Naive thymus-derived CD4-positive, alpha-beta T cell (primary cell): ENCODE measurements at regions not wholly inside any gene's neighbourhood (a gene's known extent, or its start where the extent isn't known, plus 50 kb on each side); places are given as distances from the start of the nearest gene placed in this dataset.
A peak's percentile ranks its signal among the peaks of the same experiment; 100 is the strongest.

Source experiments
- ATAC-seq: fragments of 150-1000 bp; cut with Tn5 transposase; 2 replicates; pipeline ENCODE4 v1.10.0; 2021; ENCODE audit warnings: mild to moderate bottlenecking, moderate library complexity
- CTCF ChIA-PET: fragments of 350-600 bp; sonication (Branson Sonifier 250); formaldehyde crosslinking; loops from one replicate; lab custom pipeline; 2021; ENCODE audit warnings: antibody characterized with exemption; lab: Charles Lee
- POLR2A ChIA-PET: fragments of 350-600 bp; sonication (Branson Sonifier 250); formaldehyde crosslinking; loops from one replicate; lab custom pipeline; 2021; ENCODE audit warnings: antibody characterized with exemption, inconsistent platforms; lab: Charles Lee
- DNase-seq, 9 donors: peaks; one replicate each; pipeline versions ENCODE4 v3.0.0 to v3.0.0-alpha.2; 2020 to 2022; ENCODE audit warnings: mixed read lengths in 1 of 9
- H3K27ac ChIP-seq: one replicate; pipeline ENCODE4 v1.7.0; 2013; ENCODE audit warnings: mild to moderate bottlenecking, low read depth, low read length, moderate library complexity
- H3K27me3 ChIP-seq, 2 donors: one replicate each; pipeline ENCODE4 v1.7.0; 2013; ENCODE audit warnings: low read length in 2 of 2, mild to moderate bottlenecking in 2 of 2, moderate library complexity in 2 of 2; ENCODE audit not compliant: control insufficient read depth in 2 of 2, insufficient read depth in 2 of 2
- H3K36me3 ChIP-seq, 3 experiments: 1 replicate in 2 of 3; 2 replicates in 1 of 3; pipeline ENCODE4 v1.7.0; 2013; ENCODE audit warnings: low read length in 3 of 3, mild to moderate bottlenecking in 3 of 3, moderate library complexity in 1 of 3; ENCODE audit not compliant: insufficient read depth in 3 of 3, control insufficient read depth in 2 of 3
- H3K4me1 ChIP-seq, 2 donors: one replicate each; pipeline ENCODE4 v1.7.0; 2013; ENCODE audit warnings: low read length in 2 of 2, mild to moderate bottlenecking in 2 of 2, moderate library complexity in 1 of 2; ENCODE audit not compliant: control insufficient read depth in 2 of 2, insufficient read depth in 2 of 2
- H3K4me3 ChIP-seq: 2 replicates; pipeline ENCODE4 v1.7.0; 2013; ENCODE audit warnings: mild to moderate bottlenecking, low read length
- H3K9me3 ChIP-seq, 3 experiments: 1 replicate in 2 of 3; 2 replicates in 1 of 3; pipeline ENCODE4 v1.7.0; 2013; ENCODE audit warnings: low read length in 3 of 3; ENCODE audit not compliant: control insufficient read depth in 2 of 3
- H3K27ac Mint-ChIP-seq, 9 donors: one replicate each; pipeline ENCODE4 v1.8.0; 2020 to 2022; ENCODE audit warnings: mixed read lengths in 9 of 9, mild to moderate bottlenecking in 8 of 9, moderate library complexity in 5 of 9, inconsistent platforms in 2 of 9
- H3K27me3 Mint-ChIP-seq, 5 donors: one replicate each; pipeline ENCODE4 v1.8.0; 2021 to 2022; ENCODE audit warnings: mixed read lengths in 5 of 5, mild to moderate bottlenecking in 1 of 5
- H3K36me3 Mint-ChIP-seq, 5 donors: one replicate each; pipeline ENCODE4 v1.8.0; 2020 to 2022; ENCODE audit warnings: mixed read lengths in 5 of 5, mild to moderate bottlenecking in 3 of 5, inconsistent platforms in 1 of 5
- H3K4me1 Mint-ChIP-seq, 7 donors: one replicate each; pipeline ENCODE4 v1.8.0; 2020 to 2022; ENCODE audit warnings: mixed read lengths in 7 of 7, mild to moderate bottlenecking in 3 of 7, inconsistent platforms in 1 of 7
- H3K4me3 Mint-ChIP-seq, 10 donors: one replicate each; pipeline ENCODE4 v1.8.0; 2020 to 2022; ENCODE audit warnings: mild to moderate bottlenecking in 10 of 10, mixed read lengths in 10 of 10, moderate library complexity in 6 of 10, inconsistent platforms in 2 of 10
- H3K9me3 Mint-ChIP-seq, 11 donors: one replicate each; pipeline ENCODE4 v1.8.0; 2020 to 2022; ENCODE audit warnings: mixed read lengths in 11 of 11, mild to moderate bottlenecking in 4 of 11, inconsistent platforms in 1 of 11, moderate library complexity in 1 of 11
- intact Hi-C, 2 donors: fragments of 100-400 bp; cut with micrococcal nuclease; formaldehyde crosslinking; loops; one replicate each; pipeline ENCODE4 v1.15.1; 2023

- no peaks in the 10 kb centered on the region for H3K4me1 ChIP-seq
- Mint-ChIP-seq H3K36me3 (no peaks in the 10 kb centered on the region), H3K27me3 (peaks cover 0 to 13% (median 5%) of the 10 kb centered on the region in 5 donors), H3K9me3 (peaks cover 0 to 23% (median 3%) of the 10 kb centered on the region in 11 donors), H3K4me3 (no peak overlapping the region), H3K4me1 (no peaks in the 10 kb centered on the region), H3K27ac (no peak overlapping the region)
- intact Hi-C loops, result no loop called here
- no peak overlapping the region for H3K27ac ChIP-seq
- H3K27me3 ChIP-seq, result no peaks in the 10 kb centered on the region
- ATAC-seq (no peak), DNase-seq (no peak)
- no peaks in the 10 kb centered on the region for H3K36me3 ChIP-seq
- CTCF ChIA-PET, result no interaction called here
- H3K4me3 ChIP-seq, result no peak overlapping the region
- POLR2A ChIA-PET, result no interaction called here
- H3K9me3 ChIP-seq, result no peaks in the 10 kb centered on the region
These were observed 86.9 kb upstream of the COL8A1 start for GRCh38 chr3:99551520-99551919.

GRCh38 chr3:99549957-99550603, 88.3 kb upstream of the COL8A1 start:
- ChIA-PET CTCF (no interaction called here), POLR2A (no interaction called here)
- Mint-ChIP-seq H3K4me3 (no peak overlapping the region), H3K27ac (no peak overlapping the region), H3K27me3 (peaks cover 0 to 11% (median 5%) of the 10 kb centered on the region in 5 donors), H3K4me1 (peaks cover 0 to 10% (median 4%) of the 10 kb centered on the region in 7 donors), H3K9me3 (peaks cover 0 to 20% (median 3%) of the 10 kb centered on the region in 11 donors), H3K36me3 (no peaks in the 10 kb centered on the region)
- H3K4me1 ChIP-seq, result no peaks in the 10 kb centered on the region
- ATAC-seq (no peak), DNase-seq (no peak)
- intact Hi-C loops, result no loop called here
- H3K9me3 ChIP-seq, result no peaks in the 10 kb centered on the region
- H3K36me3 ChIP-seq, result no peaks in the 10 kb centered on the region
- H3K27me3 ChIP-seq, result no peaks in the 10 kb centered on the region
- no peak overlapping the region for H3K4me3 ChIP-seq
- H3K27ac ChIP-seq, result no peak overlapping the region

DNA sequence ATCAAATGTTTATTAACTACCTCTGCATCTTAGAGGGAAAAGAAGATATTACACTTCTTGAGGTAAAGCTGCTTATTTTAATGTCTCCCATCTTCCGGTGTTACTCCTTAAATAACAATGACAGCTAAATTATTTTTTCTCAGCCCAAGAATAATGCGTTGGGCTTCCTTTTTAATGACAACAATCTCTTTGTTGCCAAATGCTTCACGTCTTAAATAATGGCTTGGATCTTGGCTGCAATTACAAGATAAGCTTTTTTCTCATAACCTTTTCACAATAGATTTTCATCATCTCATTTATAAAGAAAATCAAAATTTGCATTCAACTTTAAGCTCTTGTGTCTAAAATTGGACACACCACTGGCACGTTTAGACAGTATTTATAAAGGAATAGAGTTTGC, 89.2 kb upstream of the COL8A1 start:
- peaks cover 0 to 11% (median 2%) of the 10 kb centered on the region in 11 donors for H3K9me3 Mint-ChIP-seq
- no peaks in the 10 kb centered on the region for H3K36me3 Mint-ChIP-seq

GRCh38 chr3:99548674-99549073, 89.7 kb upstream of the COL8A1 start:
- no peak overlapping the region for H3K4me3 ChIP-seq
- Mint-ChIP-seq H3K4me3 (no peak overlapping the region), H3K27me3 (peaks cover 0 to 9% (median 0%) of the 10 kb centered on the region in 5 donors), H3K9me3 (peaks cover 0 to 8% (median 2%) of the 10 kb centered on the region in 11 donors), H3K36me3 (no peaks in the 10 kb centered on the region), H3K4me1 (peaks cover 0 to 13% (median 7%) of the 10 kb centered on the region in 7 donors), H3K27ac (no peak overlapping the region)
- H3K9me3 ChIP-seq, result no peaks in the 10 kb centered on the region
- no peaks in the 10 kb centered on the region for H3K36me3 ChIP-seq
- no peaks in the 10 kb centered on the region for H3K4me1 ChIP-seq
- no peak for ATAC-seq
- DNase-seq, result no peak
- POLR2A ChIA-PET, result no interaction called here
- H3K27ac ChIP-seq, result no peak overlapping the region
- CTCF ChIA-PET, result no interaction called here
- intact Hi-C loops, result no loop called here
- H3K27me3 ChIP-seq, result no peaks in the 10 kb centered on the region

More for the DNA sequence above, 89.2 kb upstream of the COL8A1 start:
- DNase-seq, result no peak
- no peak overlapping the region for H3K4me3 ChIP-seq
- Mint-ChIP-seq H3K27me3 (peaks cover 0 to 11% (median 2%) of the 10 kb centered on the region in 5 donors), H3K4me3 (no peak overlapping the region), H3K27ac (no peak overlapping the region), H3K4me1 (peaks cover 0 to 10% (median 4%) of the 10 kb centered on the region in 7 donors)
- POLR2A ChIA-PET, result no interaction called here
- CTCF ChIA-PET, result no interaction called here
- no peaks in the 10 kb centered on the region for H3K36me3 ChIP-seq
- intact Hi-C loops, result no loop called here
- no peaks in the 10 kb centered on the region for H3K4me1 ChIP-seq
- no peak for ATAC-seq
- H3K27me3 ChIP-seq, result no peaks in the 10 kb centered on the region
- H3K27ac ChIP-seq, result no peak overlapping the region
- no peaks in the 10 kb centered on the region for H3K9me3 ChIP-seq

- intact Hi-C loops, result no loop called here
- Histone ChIP-seq H3K27me3 (no peaks in the 10 kb centered on the region), H3K4me3 (no peak overlapping the region), H3K27ac (no peak overlapping the region), H3K36me3 (no peaks in the 10 kb centered on the region), H3K9me3 (no peaks in the 10 kb centered on the region), H3K4me1 (no peaks in the 10 kb centered on the region)
- H3K27ac Mint-ChIP-seq, result no peak overlapping the region
- no peaks in the 10 kb centered on the region for H3K36me3 Mint-ChIP-seq
- H3K4me3 Mint-ChIP-seq, result peak overlapping the region in 3 of 10 donors; percentile 0 to 16 (median 9)
- POLR2A ChIA-PET, result no interaction called here
- H3K4me1 Mint-ChIP-seq, result peaks cover 0 to 26% (median 17%) of the 10 kb centered on the region in 7 donors
- CTCF ChIA-PET, result no interaction called here
- DNase-seq (peak in 1 of 9 donors; percentile 0), ATAC-seq (no peak)
- peaks cover 0 to 5% (median 0%) of the 10 kb centered on the region in 11 donors for H3K9me3 Mint-ChIP-seq
- peaks cover 0 to 8% (median 0%) of the 10 kb centered on the region in 5 donors for H3K27me3 Mint-ChIP-seq
These were observed 92.3 kb upstream of the COL8A1 start for GRCh38 chr3:99545941-99546580.

DNA sequence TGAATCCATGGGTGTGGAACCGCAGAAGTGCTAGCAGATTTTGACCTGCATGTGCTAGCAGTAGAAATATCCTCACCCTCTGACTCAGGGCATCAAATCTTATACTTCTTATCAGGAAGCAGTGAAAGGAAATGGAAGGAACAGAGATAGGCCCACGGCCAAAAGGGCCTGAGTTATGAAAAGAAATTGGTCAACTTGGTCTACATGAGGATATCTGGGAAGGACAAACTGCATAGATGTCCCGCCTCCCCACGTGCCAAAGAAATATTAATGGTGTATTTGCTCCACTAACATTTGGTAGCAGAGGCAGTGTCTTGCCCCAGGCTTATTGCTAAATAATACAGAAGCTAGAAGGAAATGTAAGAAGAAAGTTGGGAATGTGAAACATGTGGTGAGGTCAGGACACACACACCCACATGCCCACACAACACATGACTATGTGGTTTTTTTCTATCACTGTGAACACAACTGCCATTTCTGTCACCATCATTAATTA, 93.6 kb upstream of the COL8A1 start:
- ChIA-PET POLR2A (no interaction called here), CTCF (no interaction called here)
- Mint-ChIP-seq H3K27me3 (peaks cover 0 to under 1% (median 0%) of the 10 kb centered on the region in 5 donors), H3K4me1 (peaks cover 0 to 26% (median 17%) of the 10 kb centered on the region in 7 donors), H3K36me3 (no peaks in the 10 kb centered on the region), H3K9me3 (peaks cover 0 to 5% (median 0%) of the 10 kb centered on the region in 11 donors), H3K4me3 (no peak overlapping the region), H3K27ac (peak overlapping the region in 1 of 9 donors; percentile 33)
- H3K4me3 ChIP-seq, result no peak overlapping the region
- H3K4me1 ChIP-seq, result no peaks in the 10 kb centered on the region
- H3K27ac ChIP-seq, result no peak overlapping the region
- no peak for ATAC-seq
- DNase-seq, result no peak
- intact Hi-C loops, result no loop called here
- no peaks in the 10 kb centered on the region for H3K27me3 ChIP-seq
- H3K9me3 ChIP-seq, result no peaks in the 10 kb centered on the region
- H3K36me3 ChIP-seq, result no peaks in the 10 kb centered on the region
